ENCODE measurements at regions not wholly inside any gene's neighbourhood (a gene's known extent, or its start where the extent isn't known, plus 50 kb on each side); places are given as distances from the start of the nearest gene placed in this dataset.
A peak's percentile ranks its signal among the peaks of the same experiment; 100 is the strongest.

DNA sequence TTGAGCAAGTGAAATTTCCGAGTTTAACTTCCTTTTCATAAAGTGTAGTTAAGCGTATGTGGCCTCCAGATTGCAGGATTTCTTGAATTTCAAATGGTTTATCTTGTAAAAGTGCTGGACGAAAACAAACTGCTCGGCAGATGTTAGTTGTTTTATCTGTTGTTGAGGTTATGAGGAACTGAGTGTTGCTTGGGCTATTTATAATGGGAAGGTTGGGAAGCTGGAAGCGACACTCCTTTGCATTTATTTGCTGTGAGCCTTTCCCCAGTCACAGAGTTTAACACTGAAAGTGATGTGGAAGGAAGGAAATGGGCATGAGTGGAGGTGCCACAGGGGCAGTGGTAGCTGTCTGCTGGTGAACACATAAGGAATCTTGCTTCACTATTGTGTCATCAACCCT lies 284.9 kb downstream of the PCDH7 start:
- no peak for DNase-seq (ENCODE audit: low read depth, low spot score)
- H3K79me2 ChIP-seq (ENCODE audit: insufficient read depth, low read length): peaks cover 33% of the 10 kb centered on the region
- H3K4me1 ChIP-seq (ENCODE audit: control insufficient read depth in 1 of 2, insufficient read depth in 2 of 2, low read length in 2 of 2): peaks cover 18 to 36% of the 10 kb centered on the region in 2 experiments
- CTCF ChIA-PET: no interaction called here
- no TSS peak for BruUV-seq (replicated peaks)
- H3K27me3 ChIP-seq (ENCODE audit: insufficient read depth, low read length): no peaks in the 10 kb centered on the region
- POLR2A ChIA-PET: no interaction called here
- RAD21 ChIA-PET (ENCODE audit: low non-redundant PET in 1 of 2, low total read pairs in 2 of 2, uncharacterized antibody in 2 of 2, unreplicated experiment in 2 of 2): no interaction called here
- H2AFZ ChIP-seq (ENCODE audit: low read depth, low read length, poor library complexity, severe bottlenecking): no peak overlapping the region
- no peaks in the 10 kb centered on the region for H4K20me1 ChIP-seq (ENCODE audit: insufficient read depth)
- ATAC-seq: no peak
- peaks cover 0 to 3% of the 10 kb centered on the region in 2 experiments; a peak in 1 of 4 replicates for H3K36me3 ChIP-seq (ENCODE audit: control insufficient read depth in 1 of 2, insufficient read depth in 2 of 2, low read length in 2 of 2)
- TF ChIP-seq EZH2 (IDR thresholded peaks at IDR 0.05): no peak
- TF ChIP-seq ZFX (IDR thresholded peaks at IDR 0.05): no peak
- TF ChIP-seq, protein P1, sequence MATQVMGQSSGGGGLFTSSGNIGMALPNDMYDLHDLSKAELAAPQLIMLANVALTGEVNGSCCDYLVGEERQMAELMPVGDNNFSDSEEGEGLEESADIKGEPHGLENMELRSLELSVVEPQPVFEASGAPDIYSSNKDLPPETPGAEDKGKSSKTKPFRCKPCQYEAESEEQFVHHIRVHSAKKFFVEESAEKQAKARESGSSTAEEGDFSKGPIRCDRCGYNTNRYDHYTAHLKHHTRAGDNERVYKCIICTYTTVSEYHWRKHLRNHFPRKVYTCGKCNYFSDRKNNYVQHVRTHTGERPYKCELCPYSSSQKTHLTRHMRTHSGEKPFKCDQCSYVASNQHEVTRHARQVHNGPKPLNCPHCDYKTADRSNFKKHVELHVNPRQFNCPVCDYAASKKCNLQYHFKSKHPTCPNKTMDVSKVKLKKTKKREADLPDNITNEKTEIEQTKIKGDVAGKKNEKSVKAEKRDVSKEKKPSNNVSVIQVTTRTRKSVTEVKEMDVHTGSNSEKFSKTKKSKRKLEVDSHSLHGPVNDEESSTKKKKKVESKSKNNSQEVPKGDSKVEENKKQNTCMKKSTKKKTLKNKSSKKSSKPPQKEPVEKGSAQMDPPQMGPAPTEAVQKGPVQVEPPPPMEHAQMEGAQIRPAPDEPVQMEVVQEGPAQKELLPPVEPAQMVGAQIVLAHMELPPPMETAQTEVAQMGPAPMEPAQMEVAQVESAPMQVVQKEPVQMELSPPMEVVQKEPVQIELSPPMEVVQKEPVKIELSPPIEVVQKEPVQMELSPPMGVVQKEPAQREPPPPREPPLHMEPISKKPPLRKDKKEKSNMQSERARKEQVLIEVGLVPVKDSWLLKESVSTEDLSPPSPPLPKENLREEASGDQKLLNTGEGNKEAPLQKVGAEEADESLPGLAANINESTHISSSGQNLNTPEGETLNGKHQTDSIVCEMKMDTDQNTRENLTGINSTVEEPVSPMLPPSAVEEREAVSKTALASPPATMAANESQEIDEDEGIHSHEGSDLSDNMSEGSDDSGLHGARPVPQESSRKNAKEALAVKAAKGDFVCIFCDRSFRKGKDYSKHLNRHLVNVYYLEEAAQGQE (IDR thresholded peaks at IDR 0.05; ENCODE audit: low read depth): no peak
- no peak for TF ChIP-seq EZH2phosphoT487 (IDR thresholded peaks at IDR 0.05; ENCODE audit: borderline replicate concordance)
- no peak for TF ChIP-seq TCF7L2 (IDR thresholded peaks at IDR 0.05; ENCODE audit: borderline replicate concordance, extremely low read depth, insufficient read depth, insufficient read length)
- TF ChIP-seq FOSL1 (IDR thresholded peaks at IDR 0.05; ENCODE audit: low read depth): no peak
- TF ChIP-seq SRF (IDR thresholded peaks at IDR 0.05; ENCODE audit: low read depth): no peak
- no peak for TF ChIP-seq CEBPB (IDR thresholded peaks at IDR 0.05; ENCODE audit: low read depth)
- TF ChIP-seq, protein P2, sequence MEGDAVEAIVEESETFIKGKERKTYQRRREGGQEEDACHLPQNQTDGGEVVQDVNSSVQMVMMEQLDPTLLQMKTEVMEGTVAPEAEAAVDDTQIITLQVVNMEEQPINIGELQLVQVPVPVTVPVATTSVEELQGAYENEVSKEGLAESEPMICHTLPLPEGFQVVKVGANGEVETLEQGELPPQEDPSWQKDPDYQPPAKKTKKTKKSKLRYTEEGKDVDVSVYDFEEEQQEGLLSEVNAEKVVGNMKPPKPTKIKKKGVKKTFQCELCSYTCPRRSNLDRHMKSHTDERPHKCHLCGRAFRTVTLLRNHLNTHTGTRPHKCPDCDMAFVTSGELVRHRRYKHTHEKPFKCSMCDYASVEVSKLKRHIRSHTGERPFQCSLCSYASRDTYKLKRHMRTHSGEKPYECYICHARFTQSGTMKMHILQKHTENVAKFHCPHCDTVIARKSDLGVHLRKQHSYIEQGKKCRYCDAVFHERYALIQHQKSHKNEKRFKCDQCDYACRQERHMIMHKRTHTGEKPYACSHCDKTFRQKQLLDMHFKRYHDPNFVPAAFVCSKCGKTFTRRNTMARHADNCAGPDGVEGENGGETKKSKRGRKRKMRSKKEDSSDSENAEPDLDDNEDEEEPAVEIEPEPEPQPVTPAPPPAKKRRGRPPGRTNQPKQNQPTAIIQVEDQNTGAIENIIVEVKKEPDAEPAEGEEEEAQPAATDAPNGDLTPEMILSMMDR (IDR thresholded peaks at IDR 0.05 in 2 of 3, conservative IDR thresholded peaks at IDR 0.05 in 1 of 3; ENCODE audit: borderline replicate concordance in 1 of 3, insufficient read depth in 1 of 3, low read depth in 2 of 3, low read length in 2 of 3): no peak
- no peak for TF ChIP-seq POLR2A (IDR thresholded peaks at IDR 0.05; ENCODE audit: borderline replicate concordance, extremely low read depth, insufficient read depth, insufficient read length)
- TF ChIP-seq, protein P3, sequence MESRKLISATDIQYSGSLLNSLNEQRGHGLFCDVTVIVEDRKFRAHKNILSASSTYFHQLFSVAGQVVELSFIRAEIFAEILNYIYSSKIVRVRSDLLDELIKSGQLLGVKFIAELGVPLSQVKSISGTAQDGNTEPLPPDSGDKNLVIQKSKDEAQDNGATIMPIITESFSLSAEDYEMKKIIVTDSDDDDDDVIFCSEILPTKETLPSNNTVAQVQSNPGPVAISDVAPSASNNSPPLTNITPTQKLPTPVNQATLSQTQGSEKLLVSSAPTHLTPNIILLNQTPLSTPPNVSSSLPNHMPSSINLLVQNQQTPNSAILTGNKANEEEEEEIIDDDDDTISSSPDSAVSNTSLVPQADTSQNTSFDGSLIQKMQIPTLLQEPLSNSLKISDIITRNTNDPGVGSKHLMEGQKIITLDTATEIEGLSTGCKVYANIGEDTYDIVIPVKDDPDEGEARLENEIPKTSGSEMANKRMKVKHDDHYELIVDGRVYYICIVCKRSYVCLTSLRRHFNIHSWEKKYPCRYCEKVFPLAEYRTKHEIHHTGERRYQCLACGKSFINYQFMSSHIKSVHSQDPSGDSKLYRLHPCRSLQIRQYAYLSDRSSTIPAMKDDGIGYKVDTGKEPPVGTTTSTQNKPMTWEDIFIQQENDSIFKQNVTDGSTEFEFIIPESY (IDR thresholded peaks at IDR 0.05; ENCODE audit: extremely low read depth, insufficient replicate concordance, low read length): no peak
- TF ChIP-seq EGR1 (IDR thresholded peaks at IDR 0.05; ENCODE audit: low read depth): no peak
- TF ChIP-seq YY1 (IDR thresholded peaks at IDR 0.05; ENCODE audit: extremely low read depth, insufficient replicate concordance, low read depth, low read length): no peak
- TF ChIP-seq ZNF274 (IDR thresholded peaks at IDR 0.05; ENCODE audit: low read depth, low read length): no peak
- no peak for TF ChIP-seq SIN3A (IDR thresholded peaks at IDR 0.05; ENCODE audit: low read depth)
- no peak for TF ChIP-seq ELF1 (IDR thresholded peaks at IDR 0.05; ENCODE audit: borderline replicate concordance, low read depth)
- no peak for TF ChIP-seq POLR2AphosphoS5 (IDR thresholded peaks at IDR 0.05; ENCODE audit: low read depth, low read length)
- TF ChIP-seq, protein P4, sequence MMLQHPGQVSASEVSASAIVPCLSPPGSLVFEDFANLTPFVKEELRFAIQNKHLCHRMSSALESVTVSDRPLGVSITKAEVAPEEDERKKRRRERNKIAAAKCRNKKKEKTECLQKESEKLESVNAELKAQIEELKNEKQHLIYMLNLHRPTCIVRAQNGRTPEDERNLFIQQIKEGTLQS (IDR thresholded peaks at IDR 0.05): no peak
- intact Hi-C loops (cut with micrococcal nuclease): no loop called here
- H3K9ac ChIP-seq (ENCODE audit: low read length): no peak overlapping the region
- H3K4me3 ChIP-seq (replicated peaks in 1 of 2; ENCODE audit: low read depth in 1 of 2, low read length in 2 of 2): no peak overlapping the region
- H3K4me2 ChIP-seq (ENCODE audit: low read length): no peak overlapping the region
- peaks cover 3% of the 10 kb centered on the region; the same call in 1 of the 2 replicates for H3K9me2 ChIP-seq (ENCODE audit: insufficient read depth)
- H3K9me3 ChIP-seq (ENCODE audit: control insufficient read depth in 1 of 2, insufficient read depth in 1 of 2, low read depth in 1 of 2, low read length in 2 of 2): no peaks in the 10 kb centered on the region
- H3K27ac ChIP-seq (ENCODE audit: low read depth, low read length): peak overlapping the region; percentile 23; the same call in 1 of the 2 replicates

Data from HCT116 (cell line).